ENCODE measurements at regions not wholly inside any gene's neighbourhood (a gene's known extent, or its start where the extent isn't known, plus 50 kb on each side); places are given as distances from the start of the nearest gene placed in this dataset.
"Not testable (repeated sequence)": the region's sequence is repeated elsewhere in the genome, so short reads cannot be mapped to it uniquely, and the experiment has no call there.

DNA sequence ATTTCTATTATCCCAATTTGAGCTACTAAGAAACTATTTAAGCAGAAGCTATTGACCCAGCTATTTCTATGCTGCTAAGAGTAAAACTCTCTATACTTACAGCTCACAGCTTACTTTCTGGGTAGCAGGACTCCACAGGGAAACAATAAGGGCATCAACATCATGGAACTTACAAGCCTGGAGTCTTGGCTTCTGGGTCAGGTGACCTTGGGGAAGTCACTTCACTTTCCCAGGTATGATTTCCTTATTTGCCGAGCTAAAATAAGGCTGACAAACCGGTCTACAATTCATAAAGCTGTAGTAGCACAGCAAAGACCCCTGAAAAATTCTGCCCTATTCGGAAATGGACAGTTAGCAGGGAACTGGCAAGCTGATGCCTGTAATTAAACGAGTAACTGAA lies 278.3 kb upstream of the NR2F2 start:
- no peak for DNase-seq

DNA sequence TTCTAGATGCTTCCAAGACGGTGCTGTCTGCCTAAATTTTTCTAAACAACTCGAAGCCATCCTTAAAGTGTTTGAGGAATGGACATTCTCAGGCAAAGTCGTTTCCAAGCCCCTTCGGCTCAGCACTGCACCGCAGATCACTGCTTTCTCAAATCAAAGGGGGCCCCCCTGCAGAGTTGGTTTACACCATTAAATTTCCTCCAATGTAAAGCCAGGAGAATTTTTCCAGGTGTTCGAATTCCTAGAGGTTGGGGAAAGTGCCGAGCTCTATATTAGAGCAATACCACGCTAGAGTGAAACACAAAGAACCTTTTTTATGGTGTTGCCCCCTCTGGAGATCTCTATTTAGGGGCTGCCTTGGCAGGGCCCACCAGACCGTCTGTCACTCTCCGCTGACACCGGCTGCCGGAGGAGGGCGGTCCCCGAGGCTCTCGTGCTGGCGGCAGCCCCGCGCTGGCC lies 277.9 kb upstream of the NR2F2 start:
- DNase-seq: no peak

GRCh38 chr15:96053031-96053780 lies 277.3 kb upstream of the NR2F2 start:
- DNase-seq: no peak

DNA sequence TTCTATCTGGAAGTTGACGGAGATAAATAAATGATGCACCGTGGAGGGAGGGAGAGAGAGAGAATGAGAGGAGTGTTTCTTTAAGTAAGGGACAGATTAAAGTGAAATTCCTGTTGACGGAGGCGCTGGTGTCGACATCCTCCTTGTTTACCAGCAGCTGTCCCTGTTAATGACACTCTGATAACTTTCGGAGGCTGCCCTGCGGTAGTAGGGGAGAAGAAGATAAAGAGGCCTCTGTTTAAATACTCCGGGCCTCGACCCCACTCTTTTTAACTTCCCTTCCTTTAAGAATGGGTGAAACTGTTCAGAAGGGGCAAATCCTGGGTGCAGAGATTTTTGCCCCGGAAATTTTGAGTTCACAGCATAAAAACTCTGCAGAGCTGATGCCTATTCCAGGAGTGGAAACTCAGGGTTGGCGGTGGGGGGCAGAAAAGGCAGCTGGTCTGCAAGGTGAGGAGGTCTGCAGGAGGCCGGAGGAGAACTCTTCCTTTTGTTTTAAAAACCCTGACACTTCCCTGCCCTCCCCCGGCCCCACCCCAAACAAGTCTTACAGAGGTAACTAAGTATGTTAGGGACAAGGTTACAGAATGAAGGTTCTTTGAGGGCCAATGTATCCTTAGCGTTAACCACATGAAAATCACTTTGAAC lies 276.6 kb upstream of the NR2F2 start:
- no peak for DNase-seq

- no peak for DNase-seq
Observed at GRCh38 chr15:96054621-96055020, 275.9 kb upstream of the NR2F2 start.

DNA sequence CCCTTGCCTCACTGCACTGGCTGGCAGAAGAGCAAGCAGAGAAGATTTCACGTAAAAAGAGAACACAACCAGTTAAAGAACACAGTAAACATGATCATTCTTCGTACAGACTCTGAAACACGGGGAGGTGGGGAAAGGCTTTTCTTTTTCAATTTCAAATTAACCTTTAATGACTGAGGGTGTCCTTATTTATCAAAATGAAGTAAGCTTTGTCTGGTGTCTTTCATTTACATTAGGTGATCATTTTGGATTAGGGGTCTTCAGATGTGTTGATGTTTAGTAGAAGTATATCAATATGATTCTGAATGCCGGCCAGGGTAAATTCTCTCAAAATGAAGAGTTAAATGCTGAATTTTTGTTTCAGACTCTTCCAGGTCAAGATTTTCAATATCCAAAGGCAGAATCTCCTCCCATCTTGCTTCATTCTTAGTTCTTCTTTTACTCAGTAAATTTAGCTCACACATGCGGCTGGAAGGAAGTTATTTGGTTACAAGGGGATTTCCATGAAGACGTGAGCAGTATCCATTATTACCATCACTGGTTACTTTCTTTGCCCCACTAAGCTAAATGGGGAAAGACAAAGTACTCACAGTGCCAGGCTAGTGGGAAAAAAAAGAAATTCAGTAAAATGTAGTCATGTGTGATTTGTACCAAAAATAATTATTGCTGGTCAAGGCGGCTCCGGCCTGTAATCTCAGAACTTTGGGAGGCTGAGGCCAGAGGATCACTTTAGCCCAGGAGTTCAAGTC lies 272.2 kb upstream of the NR2F2 start:
- DNase-seq: no peak

GRCh38 chr15:96058852-96059103 lies 271.7 kb upstream of the NR2F2 start:
- DNase-seq: not testable (repeated sequence)

DNA sequence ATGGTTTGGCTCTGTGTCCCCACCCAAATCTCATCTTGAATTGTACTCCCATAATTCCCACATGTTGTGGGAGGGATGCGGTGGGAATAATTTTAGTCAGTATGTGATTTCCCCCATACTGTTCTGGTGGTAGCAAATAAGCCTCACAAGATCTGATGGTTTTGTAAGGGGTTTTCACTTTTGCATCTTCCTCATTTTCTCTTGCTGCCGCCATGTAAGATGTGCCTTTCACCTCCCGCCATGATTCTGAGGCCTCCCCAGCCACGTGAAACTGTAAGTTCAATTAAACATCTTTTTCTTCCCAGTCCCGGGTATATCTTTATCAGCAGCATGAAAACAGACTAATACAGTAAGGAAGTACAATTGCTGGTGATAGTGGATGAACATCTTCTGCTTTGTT lies 269.9 kb upstream of the NR2F2 start:
- not testable (repeated sequence) for DNase-seq

DNA sequence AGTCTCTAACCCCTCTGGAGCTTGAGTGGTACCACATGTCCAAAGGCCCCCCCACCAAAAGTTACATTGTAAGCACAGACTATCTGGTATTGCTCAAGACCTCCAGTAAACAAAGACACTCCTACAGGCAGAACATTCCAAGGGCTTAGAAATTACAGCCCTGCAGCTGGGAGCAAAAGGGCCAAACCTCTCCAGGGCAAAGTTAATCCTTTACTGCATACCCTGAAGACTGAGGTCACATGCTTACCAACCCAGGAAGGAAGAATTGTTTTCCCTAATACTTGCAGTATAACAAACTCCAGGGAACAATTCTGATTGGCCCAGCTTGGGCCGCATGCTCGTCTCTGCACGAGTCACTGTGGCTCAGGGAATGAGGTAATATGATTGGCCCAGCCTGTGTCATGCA lies 266.1 kb upstream of the NR2F2 start:
- DNase-seq: no peak

DNA sequence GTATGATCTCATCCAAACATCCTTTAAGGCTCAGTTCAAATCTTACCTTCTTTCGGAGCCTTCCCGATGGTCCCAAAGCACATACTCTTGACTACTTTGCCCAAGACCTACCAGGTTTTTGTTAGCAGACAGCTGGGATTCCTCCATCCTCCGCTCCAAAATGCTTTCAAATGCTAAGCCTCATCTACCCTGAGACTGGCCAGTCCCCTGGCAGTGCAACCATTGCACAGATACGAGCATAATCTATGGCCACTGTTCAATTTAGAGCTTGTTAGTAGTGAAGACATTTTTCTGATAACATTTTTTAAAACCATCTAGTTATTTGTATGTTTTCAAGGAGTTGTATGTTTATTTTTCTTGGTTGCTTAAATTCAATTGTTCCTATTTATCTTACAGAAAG lies 264.4 kb upstream of the NR2F2 start:
- DNase-seq: no peak

DNA sequence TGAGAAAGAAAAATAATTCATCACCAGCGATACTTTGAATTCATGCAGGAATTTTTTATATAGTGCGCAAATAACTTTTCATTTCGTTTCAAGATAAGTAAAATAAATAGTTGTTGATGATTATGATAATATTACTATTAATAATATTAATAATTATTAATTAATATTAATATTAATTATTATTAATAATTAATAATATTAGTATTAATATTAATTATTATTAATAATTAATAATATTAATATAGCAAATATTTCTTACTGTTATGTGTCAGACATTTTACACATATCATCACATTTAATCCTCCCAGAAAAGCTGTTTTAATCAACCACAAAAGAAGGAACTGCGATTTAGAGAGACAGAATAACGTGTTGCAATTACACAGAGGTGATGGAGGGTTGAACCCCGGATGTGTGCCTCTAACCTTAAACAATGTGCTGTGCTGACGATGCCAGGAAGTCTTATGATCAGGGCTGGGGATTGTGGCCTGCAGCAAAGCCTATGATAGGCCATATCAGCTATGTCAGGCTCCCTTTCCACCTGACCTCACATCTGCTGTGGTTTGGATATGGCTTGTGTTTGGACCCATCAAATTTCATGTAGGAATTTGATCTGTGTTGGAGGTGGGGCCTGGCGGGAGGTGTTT lies 263.5 kb upstream of the NR2F2 start:
- DNase-seq: no peak

GRCh38 chr15:96067677-96068076 lies 262.8 kb upstream of the NR2F2 start:
- DNase-seq: no peak

DNA sequence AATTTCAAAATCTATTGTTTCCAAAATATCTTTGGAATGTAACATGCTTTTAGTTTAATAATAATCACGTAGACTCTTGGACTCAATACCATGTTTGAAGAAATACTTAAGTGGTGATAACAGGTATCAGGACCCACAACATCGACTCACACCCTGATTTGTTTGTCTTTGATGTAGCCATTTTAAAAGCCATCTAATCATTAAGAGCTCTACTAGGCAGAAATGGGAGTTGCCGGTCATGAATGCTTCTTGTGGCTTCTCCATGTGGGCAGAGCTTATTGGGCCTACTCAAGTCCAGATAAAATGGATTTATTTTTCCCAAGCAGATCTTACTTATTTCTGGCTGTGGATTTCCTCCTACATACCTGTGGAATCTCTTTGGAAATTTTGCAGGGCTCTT lies 261.6 kb upstream of the NR2F2 start:
- no peak for DNase-seq

DNA sequence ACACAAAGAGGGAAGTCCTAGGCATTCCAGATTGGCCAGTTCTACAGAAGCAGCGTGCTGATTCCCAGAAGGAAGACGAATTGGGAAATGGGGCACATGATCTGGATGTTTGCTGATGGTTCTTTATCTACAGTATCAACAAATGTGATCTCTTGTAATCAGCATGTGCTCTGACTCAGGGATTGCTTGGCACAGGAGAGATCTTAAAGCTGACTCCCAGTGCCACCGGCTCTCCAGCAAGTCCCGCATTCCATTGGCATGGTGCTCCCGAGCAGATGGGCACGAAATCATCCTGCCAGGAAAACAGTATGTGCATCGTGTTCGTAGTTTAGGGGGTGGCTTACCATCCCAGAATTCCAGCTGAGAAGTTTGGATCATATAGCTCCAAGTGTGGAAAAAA lies 259.9 kb upstream of the NR2F2 start:
- no peak for DNase-seq

GRCh38 chr15:96072821-96073220 lies 257.7 kb upstream of the NR2F2 start:
- DNase-seq: no peak

- DNase-seq: no peak
Observed at GRCh38 chr15:96073908-96074307, 256.6 kb upstream of the NR2F2 start.

DNA sequence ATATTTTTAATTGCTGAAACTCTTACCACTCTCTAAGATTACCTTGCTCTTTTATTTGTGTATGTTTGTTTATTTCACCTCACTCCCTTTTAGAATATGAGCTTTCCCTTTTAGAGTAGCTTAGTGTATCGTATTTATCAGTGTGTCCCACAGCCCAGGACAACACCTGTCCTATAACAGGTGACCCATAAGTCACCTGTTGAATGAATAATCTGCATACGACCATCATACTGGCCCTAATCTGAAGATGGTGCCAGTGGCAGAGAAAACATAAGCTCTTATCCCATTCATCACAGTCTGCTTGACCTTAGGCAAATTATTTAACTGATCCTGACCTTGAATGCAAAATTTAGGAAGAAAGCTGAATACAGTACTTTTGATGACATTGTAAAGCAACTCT lies 254.6 kb upstream of the NR2F2 start:
- no peak for DNase-seq

- DNase-seq: no peak
Observed at GRCh38 chr15:96076350-96076749, 254.2 kb upstream of the NR2F2 start.

- DNase-seq: no peak
Observed at GRCh38 chr15:96079041-96079440, 251.5 kb upstream of the NR2F2 start.

- DNase-seq: no peak
Observed at GRCh38 chr15:96079882-96080281, 250.6 kb upstream of the NR2F2 start.

DNA sequence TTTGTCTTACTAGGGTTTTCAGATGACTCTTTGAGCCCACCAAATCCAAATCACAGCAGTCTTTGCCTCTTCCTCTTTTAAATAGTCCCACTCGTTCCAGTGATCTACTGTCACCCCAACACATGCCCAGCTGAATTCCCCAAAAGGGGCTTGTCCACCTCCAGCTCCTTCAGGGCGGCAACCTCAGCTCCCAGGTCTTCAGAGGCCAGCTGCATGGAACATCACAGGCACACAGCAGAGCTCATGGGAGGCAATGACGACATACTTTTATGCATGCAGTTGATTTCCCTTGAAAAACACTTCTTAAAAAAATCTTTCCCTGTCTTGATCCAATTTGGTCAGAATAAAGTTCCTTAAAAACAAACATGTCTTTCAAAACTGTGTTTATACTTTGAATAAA lies 244.3 kb upstream of the NR2F2 start:
- no peak for DNase-seq

- DNase-seq: no peak
Observed at GRCh38 chr15:96087180-96087884, 243.2 kb upstream of the NR2F2 start.

DNA sequence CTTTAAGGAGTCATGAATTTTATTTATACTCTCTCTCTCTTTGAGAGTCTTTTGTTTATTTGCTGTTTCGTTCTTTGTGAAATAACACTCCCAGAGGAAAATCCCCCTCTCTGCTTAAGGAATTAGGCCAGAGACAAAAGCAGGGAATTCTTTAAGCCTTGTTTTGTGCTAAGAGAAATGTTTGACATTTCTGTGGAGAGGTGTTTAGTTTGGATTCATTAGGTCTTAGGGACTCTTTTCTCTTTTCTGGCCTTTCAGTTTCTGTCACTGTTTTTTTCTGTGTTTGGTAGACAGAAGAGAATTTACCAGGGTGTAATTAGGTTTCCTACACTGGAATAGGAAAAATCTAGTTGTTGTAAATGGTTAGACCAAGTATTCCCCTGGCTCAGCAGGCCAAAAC lies 241.8 kb upstream of the NR2F2 start:
- no peak for DNase-seq
